Heart left ventricle (tissue), 16 donors: ENCODE measurements at regions not wholly inside any gene's neighbourhood (a gene's known extent, or its start where the extent isn't known, plus 50 kb on each side); places are given as distances from the start of the nearest gene placed in this dataset.
"Not testable (repeated sequence)": the region's sequence is repeated elsewhere in the genome, so short reads cannot be mapped to it uniquely, and the experiment has no call there.

Source experiments
- ATAC-seq, 4 donors: fragments of 200-7000 bp; cut with Tn5 transposase; one replicate each; pipeline ENCODE4 v1.9.1; 2020 to 2022; ENCODE audit warnings: moderate library complexity in 4 of 4, mild to moderate bottlenecking in 3 of 4, moderate number of reproducible peaks in 1 of 4
- DNase-seq, 5 donors: peaks; one replicate each; pipeline ENCODE4 v3.0.0-alpha.2; 2020
- H3K27ac ChIP-seq, 12 donors: fragments of 200-600 bp; sonication (generic) in 4 of 12; one replicate each; pipeline versions ENCODE4 v1.5.0 to v1.8.0; 2016 to 2022; ENCODE audit warnings: mild to moderate bottlenecking in 2 of 12
- H3K27me3 ChIP-seq, 9 donors: fragments of 200-600 bp; sonication (generic) in 2 of 9; one replicate each; pipeline versions ENCODE4 v1.5.1 to v1.8.0; 2016 to 2022; ENCODE audit warnings: mild to moderate bottlenecking in 3 of 9
- H3K36me3 ChIP-seq, 9 donors: fragments of 200-600 bp; sonication (generic) in 2 of 9; one replicate each; pipeline versions ENCODE4 v1.5.0 to v1.8.0; 2018 to 2022; ENCODE audit warnings: mild to moderate bottlenecking in 2 of 9
- H3K4me1 ChIP-seq, 12 donors: fragments of 200-600 bp; sonication (generic) in 4 of 12; one replicate each; pipeline versions ENCODE4 v1.5.0 to v1.8.0; 2016 to 2022; ENCODE audit warnings: mild to moderate bottlenecking in 3 of 12
- H3K4me3 ChIP-seq, 12 donors: fragments of 200-600 bp; sonication (generic) in 4 of 12; one replicate each; pipeline versions ENCODE4 v1.5.0 to v1.8.0; 2017 to 2022; ENCODE audit warnings: mild to moderate bottlenecking in 9 of 12, moderate library complexity in 4 of 12
- H3K9me3 ChIP-seq, 12 donors: fragments of 200-600 bp; sonication (generic) in 4 of 12; one replicate each; pipeline versions ENCODE4 v1.5.0 to v1.8.0; 2016 to 2022; ENCODE audit warnings: mild to moderate bottlenecking in 1 of 12
- POLR2A ChIP-seq, 2 donors: fragments of 450-650 bp; IDR thresholded peaks; one replicate each; pipeline ENCODE4 v1.6.1; 2017; ENCODE audit warnings: antibody characterized with exemption in 2 of 2, mild to moderate bottlenecking in 2 of 2, moderate library complexity in 2 of 2
- WGBS, 4 donors: extraction: QIAGEN DNeasy Blood & Tissue Kit in 2 of 4; methylation state at CpG; one replicate each; pipeline versions ENCODE4 v1.1.5 to v1.1.7; 2013 to 2018; 5-methylcytosine and 5-hydroxymethylcytosine counted together
- intact Hi-C, 10 donors: fragments of 100-400 bp; cut with DNase I; formaldehyde crosslinking; loops; one replicate each; pipeline versions ENCODE4 v1.11.1 to v1.14.2; 2022
- TF ChIP-seq, protein P1 (sequence below), 12 donors: fragments of 200-600 bp; sonication (generic) in 4 of 12; IDR thresholded peaks; one replicate each; pipeline versions ENCODE4 v1.5.0 to v1.8.0; 2018 to 2022; ENCODE audit warnings: antibody characterized with exemption in 12 of 12, mild to moderate bottlenecking in 5 of 12
- donor health status: ischemic (EF 13 %, LVEDD 7.1; RV severe dilation, severe dysfunction).
- donor health status: healthy with polysubstance abuse.
- donor health status: DM: no; HTN: yes; CAD: no.
- donor health status: DM: no; HTN: no; CAD: no.
- donor health status: ischemic (EF 25% LVEDD 6.9; RV normal size, moderate dysfunction).
- donor health status: ischemic (EF 25% LVEDD 5.7; RV mildly dilated, moderate dysfunction).
- donor health status: healthy.
- donor health status: DM: yes; HTN: yes; CAD: no.
- donor health status: ischemic (EF 35%, LVEDD 5.7; RV mildly dilated, moderate dysfunction).
- donor health status: nonischemic (EF 11% LVEDD 7.7; RV severe dilation, severe dysfunction).
- donor health status: DM: yes; HTN: yes; CAD: no.
- donor health status: PGD.
- donor health status: ischemic (EF 29% LVEDD 5.4; RV normal size, mild dysfunction).
- donor health status: nonischemic (EF 23%, LVEDD 6.1; RV moderate dilation, normal function).

DNA sequence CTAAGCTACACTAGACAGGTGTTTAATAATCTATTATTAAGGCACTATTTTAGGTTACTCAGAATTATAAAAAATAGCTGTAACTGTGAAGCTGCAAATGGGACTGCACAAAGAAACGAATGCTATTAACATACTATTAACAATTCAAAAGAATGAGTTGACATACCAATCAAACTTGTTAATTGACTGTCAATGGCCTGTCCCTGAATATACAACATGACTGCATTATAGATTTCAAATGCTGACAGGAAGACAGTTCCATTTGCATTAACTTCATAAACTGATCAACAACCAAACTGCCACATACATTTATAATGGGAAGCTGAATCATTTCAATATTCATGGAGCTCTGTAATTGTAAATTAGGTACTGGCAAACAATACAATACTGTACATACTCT, 169.0 kb upstream of the NANOGP8 start:
- Histone ChIP-seq H3K27ac (no peak overlapping the region), H3K36me3 (no peaks in the 10 kb centered on the region), H3K9me3 (no peaks in the 10 kb centered on the region), H3K4me1 (no peaks in the 10 kb centered on the region), H3K4me3 (no peak overlapping the region), H3K27me3 (no peaks in the 10 kb centered on the region)
- DNase-seq (no peak), ATAC-seq (no peak)
- intact Hi-C loops = no loop called here
- TF ChIP-seq, protein P1, sequence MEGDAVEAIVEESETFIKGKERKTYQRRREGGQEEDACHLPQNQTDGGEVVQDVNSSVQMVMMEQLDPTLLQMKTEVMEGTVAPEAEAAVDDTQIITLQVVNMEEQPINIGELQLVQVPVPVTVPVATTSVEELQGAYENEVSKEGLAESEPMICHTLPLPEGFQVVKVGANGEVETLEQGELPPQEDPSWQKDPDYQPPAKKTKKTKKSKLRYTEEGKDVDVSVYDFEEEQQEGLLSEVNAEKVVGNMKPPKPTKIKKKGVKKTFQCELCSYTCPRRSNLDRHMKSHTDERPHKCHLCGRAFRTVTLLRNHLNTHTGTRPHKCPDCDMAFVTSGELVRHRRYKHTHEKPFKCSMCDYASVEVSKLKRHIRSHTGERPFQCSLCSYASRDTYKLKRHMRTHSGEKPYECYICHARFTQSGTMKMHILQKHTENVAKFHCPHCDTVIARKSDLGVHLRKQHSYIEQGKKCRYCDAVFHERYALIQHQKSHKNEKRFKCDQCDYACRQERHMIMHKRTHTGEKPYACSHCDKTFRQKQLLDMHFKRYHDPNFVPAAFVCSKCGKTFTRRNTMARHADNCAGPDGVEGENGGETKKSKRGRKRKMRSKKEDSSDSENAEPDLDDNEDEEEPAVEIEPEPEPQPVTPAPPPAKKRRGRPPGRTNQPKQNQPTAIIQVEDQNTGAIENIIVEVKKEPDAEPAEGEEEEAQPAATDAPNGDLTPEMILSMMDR (IDR thresholded peaks at IDR 0.05) = no peak
- no peak for TF ChIP-seq POLR2A (IDR thresholded peaks at IDR 0.05)
- WGBS, 4 donors = 48 to 63% (median 52%) methylated on average over 1 of the region's 1 CpG

DNA sequence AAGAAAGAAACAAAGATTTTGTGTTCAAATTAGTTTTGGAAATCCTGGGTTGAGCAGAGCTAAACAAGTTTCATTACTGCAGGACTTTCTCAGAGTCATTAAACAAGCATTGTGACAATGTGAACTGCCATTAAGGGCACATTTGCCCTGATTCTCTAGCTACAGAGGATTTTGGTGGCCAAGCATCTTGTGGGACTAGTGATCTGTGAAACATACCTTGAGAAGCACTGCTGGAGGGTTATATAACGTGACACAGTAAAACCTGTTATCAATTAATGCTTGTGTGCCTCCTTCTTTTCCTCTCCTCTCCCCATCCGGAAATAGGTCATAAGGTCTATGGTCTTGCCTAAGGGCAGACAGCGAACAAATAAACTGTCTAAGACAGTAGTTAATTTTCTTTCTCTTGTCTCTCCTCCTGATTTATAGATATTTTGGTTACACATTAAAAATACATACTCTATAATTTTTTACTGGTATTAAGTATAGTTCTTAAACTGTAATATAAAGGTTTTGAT, 167.3 kb upstream of the NANOGP8 start:
- H3K4me3 ChIP-seq = no peak overlapping the region
- no peaks in the 10 kb centered on the region for H3K36me3 ChIP-seq
- no peak overlapping the region for H3K27ac ChIP-seq
- H3K4me1 ChIP-seq = no peaks in the 10 kb centered on the region
- DNase-seq = no peak
- ATAC-seq = no peak
- H3K27me3 ChIP-seq = no peaks in the 10 kb centered on the region
- WGBS, 4 donors = 84 to 88% (median 86%) methylated on average over 3 of the region's 3 CpGs
- TF ChIP-seq, protein P1 (IDR thresholded peaks at IDR 0.05) = no peak
- TF ChIP-seq POLR2A (IDR thresholded peaks at IDR 0.05) = no peak
- intact Hi-C loops = no loop called here
- H3K9me3 ChIP-seq = no peaks in the 10 kb centered on the region

DNA sequence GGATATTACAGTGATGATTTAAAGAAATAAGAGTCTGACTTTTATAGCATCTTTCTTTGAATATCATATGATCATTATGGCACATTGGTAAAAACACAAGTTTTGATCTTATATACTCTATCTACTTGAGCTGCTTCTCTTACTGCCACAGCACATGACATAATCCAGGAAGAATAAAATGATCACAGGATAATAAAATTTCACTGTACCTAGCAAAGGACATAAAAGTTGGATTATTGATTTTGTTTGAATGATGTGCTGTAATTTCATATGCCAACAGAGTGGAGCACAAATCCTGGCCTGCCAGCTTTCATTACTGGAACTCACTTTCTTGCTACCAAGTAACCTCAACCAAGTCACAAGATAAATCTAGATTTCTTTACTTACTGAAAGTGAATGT, 162.1 kb upstream of the NANOGP8 start:
- Histone ChIP-seq H3K4me1 (no peaks in the 10 kb centered on the region), H3K9me3 (no peaks in the 10 kb centered on the region), H3K27me3 (no peaks in the 10 kb centered on the region), H3K4me3 (no peak overlapping the region), H3K36me3 (no peaks in the 10 kb centered on the region), H3K27ac (no peak overlapping the region)
- ATAC-seq (no peak), DNase-seq (no peak)
- intact Hi-C loops = no loop called here
- TF ChIP-seq, protein P1 (IDR thresholded peaks at IDR 0.05) = no peak
- no peak for TF ChIP-seq POLR2A (IDR thresholded peaks at IDR 0.05)

DNA sequence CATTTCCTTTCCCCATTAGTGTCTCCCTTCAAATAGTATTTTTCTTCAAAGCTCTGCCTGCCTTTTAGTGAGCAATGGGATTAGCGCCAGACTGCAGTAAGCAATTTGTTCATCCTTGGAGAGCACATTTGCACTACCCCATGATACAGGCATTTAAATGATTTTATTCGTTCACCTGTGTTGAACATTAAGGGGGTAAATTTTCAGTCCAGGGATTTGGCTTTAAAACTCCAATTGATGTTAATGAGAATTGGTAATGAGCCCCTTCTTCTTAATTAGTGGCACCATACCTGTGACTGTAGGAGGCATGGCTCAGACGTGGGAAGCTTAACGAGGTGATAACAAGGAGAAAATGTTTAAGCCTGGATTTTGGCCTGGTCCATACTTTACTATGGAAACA, 161.4 kb upstream of the NANOGP8 start:
- no peak overlapping the region for H3K4me3 ChIP-seq
- H3K27ac ChIP-seq = no peak overlapping the region
- WGBS, 4 donors = 71 to 75% (median 73%) methylated on average over 4 of the region's 4 CpGs
- H3K9me3 ChIP-seq = no peaks in the 10 kb centered on the region
- no peaks in the 10 kb centered on the region for H3K4me1 ChIP-seq
- DNase-seq (no peak), ATAC-seq (no peak)
- no peaks in the 10 kb centered on the region for H3K27me3 ChIP-seq
- TF ChIP-seq, protein P1 (IDR thresholded peaks at IDR 0.05) = no peak
- TF ChIP-seq POLR2A (IDR thresholded peaks at IDR 0.05) = no peak
- intact Hi-C loops = no loop called here
- H3K36me3 ChIP-seq = no peaks in the 10 kb centered on the region

DNA sequence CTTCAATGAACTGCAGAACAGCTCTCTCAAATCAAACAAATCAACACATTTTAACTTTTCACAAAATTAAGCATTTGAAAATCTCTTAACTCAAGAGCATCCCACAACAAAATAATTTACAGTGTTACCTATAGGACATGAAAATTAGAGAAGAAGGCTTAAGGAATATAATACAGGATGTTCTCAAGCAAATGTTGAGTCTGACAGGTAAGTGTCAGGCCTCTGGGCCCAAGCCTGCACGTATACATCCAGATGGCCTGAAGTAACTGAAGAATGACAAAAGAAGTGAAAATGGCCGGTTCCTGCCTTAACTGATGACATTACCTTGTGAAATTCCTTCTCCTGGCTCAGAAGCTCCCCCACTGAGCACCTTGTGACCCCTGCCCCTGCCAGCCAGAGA, 160.6 kb upstream of the NANOGP8 start:
- WGBS, 4 donors = 49 to 74% (median 66%) methylated on average over 2 of the region's 2 CpGs
- ATAC-seq, H3K4me3 ChIP-seq, H3K27me3 ChIP-seq, H3K9me3 ChIP-seq, DNase-seq, intact Hi-C loops, H3K27ac ChIP-seq, H3K4me1 ChIP-seq, H3K36me3 ChIP-seq: not testable (repeated sequence)
